HT-29 (cell line): ENCODE measurements at regions not wholly inside any gene's neighbourhood (a gene's known extent, or its start where the extent isn't known, plus 50 kb on each side); places are given as distances from the start of the nearest gene placed in this dataset.
"Not testable (repeated sequence)": the region's sequence is repeated elsewhere in the genome, so short reads cannot be mapped to it uniquely, and the experiment has no call there.

Source experiments
- DNase-seq: peaks from one replicate; pipeline ENCODE4 v3.0.0-alpha.2; 2015; ENCODE audit warnings: low spot score

GRCh38 chr2:18317017-18317416 is 243.4 kb downstream of the RDH14 start:
- no peak for DNase-seq

- no peak for DNase-seq
These were observed 247.6 kb downstream of the RDH14 start for GRCh38 chr2:18312818-18313217.

GRCh38 chr2:18311420-18312195 is 248.8 kb downstream of the RDH14 start:
- DNase-seq = no peak

- DNase-seq = no peak
These were observed 250.8 kb downstream of the RDH14 start for GRCh38 chr2:18309627-18310026.

GRCh38 chr2:18309188-18309587 is 251.3 kb downstream of the RDH14 start:
- no peak for DNase-seq

- no peak for DNase-seq
These were observed 255.6 kb downstream of the RDH14 start for GRCh38 chr2:18304849-18305248.

- no peak for DNase-seq
These were observed 258.9 kb downstream of the RDH14 start for GRCh38 chr2:18301421-18302139.

- DNase-seq = peak; percentile 65
These were observed 260.8 kb downstream of the RDH14 start for GRCh38 chr2:18299423-18300212.

- DNase-seq = no peak
These were observed 262.9 kb downstream of the RDH14 start for GRCh38 chr2:18297534-18298058.

- no peak for DNase-seq
These were observed 270.1 kb downstream of the RDH14 start for GRCh38 chr2:18290386-18290785.

- DNase-seq = no peak
These were observed 273.6 kb downstream of the RDH14 start for GRCh38 chr2:18286897-18287296.

GRCh38 chr2:18284331-18284730 is 276.1 kb downstream of the RDH14 start:
- no peak for DNase-seq

GRCh38 chr2:18282026-18282425 is 278.4 kb downstream of the RDH14 start:
- no peak for DNase-seq

- DNase-seq = no peak
These were observed 283.8 kb downstream of the RDH14 start for GRCh38 chr2:18276583-18277075.

- DNase-seq = no peak
These were observed 287.2 kb downstream of the RDH14 start for GRCh38 chr2:18273205-18273604.

- DNase-seq = no peak
These were observed 288.3 kb downstream of the RDH14 start for GRCh38 chr2:18272148-18272494.

GRCh38 chr2:18271370-18272147 is 288.9 kb downstream of the RDH14 start:
- no peak for DNase-seq

GRCh38 chr2:18268400-18268799 is 292.1 kb downstream of the RDH14 start:
- DNase-seq = no peak

- DNase-seq = no peak
These were observed 293.0 kb downstream of the RDH14 start for GRCh38 chr2:18267501-18267900.

GRCh38 chr2:18266699-18267098 is 293.8 kb downstream of the RDH14 start:
- not testable (repeated sequence) for DNase-seq
